HUES6 (cell line): ENCODE measurements at regions not wholly inside any gene's neighbourhood (a gene's known extent, or its start where the extent isn't known, plus 50 kb on each side); places are given as distances from the start of the nearest gene placed in this dataset.

Experiments used
- H3K27ac ChIP-seq: 2 replicates; pipeline ENCODE4 v1.7.0; 2013; ENCODE audit warnings: low read depth, mild to moderate bottlenecking, low read length, inconsistent platforms
- H3K27me3 ChIP-seq: 2 replicates; pipeline ENCODE4 v1.6.1; 2013; ENCODE audit warnings: low read length; ENCODE audit not compliant: control insufficient read depth, insufficient read depth
- H3K36me3 ChIP-seq: 2 replicates; pipeline ENCODE4 v1.6.1; 2013; ENCODE audit warnings: low read length; ENCODE audit not compliant: control insufficient read depth, insufficient read depth
- H3K4me1 ChIP-seq: 2 replicates; pipeline ENCODE4 v1.6.1; 2013; ENCODE audit warnings: low read length; ENCODE audit not compliant: control insufficient read depth, insufficient read depth
- H3K4me3 ChIP-seq: 2 replicates; pipeline ENCODE4 v1.5.1; 2013; ENCODE audit warnings: low read depth, low read length
- H3K9ac ChIP-seq: one replicate; pipeline ENCODE4 v1.6.1; 2013; ENCODE audit warnings: mild to moderate bottlenecking, low read length
- H3K9me3 ChIP-seq: 2 replicates; pipeline ENCODE4 v1.6.1; 2013; ENCODE audit warnings: low read depth, low read length; ENCODE audit not compliant: control insufficient read depth, insufficient read depth

GRCh38 chr7:110104243-110104642 is 986.7 kb upstream of the LRRN3 start:
- Histone ChIP-seq H3K36me3 (no peaks in the 10 kb centered on the region), H3K4me1 (no peaks in the 10 kb centered on the region), H3K27ac (no peak overlapping the region), H3K4me3 (no peak overlapping the region), H3K27me3 (no peaks in the 10 kb centered on the region), H3K9me3 (0 out of 2 replicates have a peak, but pooled peaks cover 2% of the 10 kb centered on the region), H3K9ac (no peak overlapping the region)

- H3K27me3 ChIP-seq, result no peaks in the 10 kb centered on the region
- no peak overlapping the region for H3K27ac ChIP-seq
- no peak overlapping the region for H3K9ac ChIP-seq
- 0 out of 2 replicates have a peak, but pooled peaks cover 2% of the 10 kb centered on the region for H3K9me3 ChIP-seq
- H3K4me1 ChIP-seq, result no peaks in the 10 kb centered on the region
- H3K36me3 ChIP-seq, result no peaks in the 10 kb centered on the region
- H3K4me3 ChIP-seq, result no peak overlapping the region
Measured at GRCh38 chr7:110105307-110105706, 985.6 kb upstream of the LRRN3 start.

GRCh38 chr7:110105840-110106239 is 985.1 kb upstream of the LRRN3 start:
- Histone ChIP-seq H3K9me3 (0 out of 2 replicates have a peak, but pooled peaks cover 2% of the 10 kb centered on the region), H3K27me3 (no peaks in the 10 kb centered on the region), H3K4me1 (no peaks in the 10 kb centered on the region), H3K36me3 (no peaks in the 10 kb centered on the region), H3K27ac (no peak overlapping the region), H3K9ac (no peak overlapping the region), H3K4me3 (no peak overlapping the region)

- H3K4me1 ChIP-seq, result no peaks in the 10 kb centered on the region
- no peak overlapping the region for H3K9ac ChIP-seq
- H3K36me3 ChIP-seq, result no peaks in the 10 kb centered on the region
- no peaks in the 10 kb centered on the region for H3K27me3 ChIP-seq
- H3K27ac ChIP-seq, result no peak overlapping the region
- peaks cover 9% of the 10 kb centered on the region; the same call in 1 of the 2 replicates for H3K9me3 ChIP-seq
- H3K4me3 ChIP-seq, result no peak overlapping the region
Measured at GRCh38 chr7:110119883-110120581, 970.9 kb upstream of the LRRN3 start.

GRCh38 chr7:110129159-110129558 is 961.8 kb upstream of the LRRN3 start:
- Histone ChIP-seq H3K27ac (no peak overlapping the region), H3K9ac (no peak overlapping the region), H3K9me3 (0 out of 2 replicates have a peak, but pooled peaks cover 4% of the 10 kb centered on the region), H3K27me3 (no peaks in the 10 kb centered on the region), H3K36me3 (no peaks in the 10 kb centered on the region), H3K4me1 (peaks cover 8% of the 10 kb centered on the region; the same call in 1 of the 2 replicates), H3K4me3 (no peak overlapping the region)

GRCh38 chr7:110130669-110131068 is 960.3 kb upstream of the LRRN3 start:
- no peak overlapping the region for H3K27ac ChIP-seq
- H3K4me3 ChIP-seq, result no peak overlapping the region
- H3K9me3 ChIP-seq, result 0 out of 2 replicates have a peak, but pooled peaks cover under 1% of the 10 kb centered on the region
- no peaks in the 10 kb centered on the region for H3K27me3 ChIP-seq
- H3K36me3 ChIP-seq, result no peaks in the 10 kb centered on the region
- peaks cover 8% of the 10 kb centered on the region; the same call in 1 of the 2 replicates for H3K4me1 ChIP-seq
- no peak overlapping the region for H3K9ac ChIP-seq

- Histone ChIP-seq H3K27me3 (no peaks in the 10 kb centered on the region), H3K4me3 (no peak overlapping the region), H3K27ac (no peak overlapping the region), H3K9ac (no peak overlapping the region), H3K36me3 (no peaks in the 10 kb centered on the region), H3K9me3 (no peaks in the 10 kb centered on the region), H3K4me1 (peaks cover 8% of the 10 kb centered on the region; the same call in 1 of the 2 replicates)
Measured at GRCh38 chr7:110131344-110131743, 959.6 kb upstream of the LRRN3 start.

- no peak overlapping the region for H3K4me3 ChIP-seq
- H3K36me3 ChIP-seq, result no peaks in the 10 kb centered on the region
- no peaks in the 10 kb centered on the region for H3K9me3 ChIP-seq
- H3K4me1 ChIP-seq, result no peaks in the 10 kb centered on the region
- H3K27ac ChIP-seq, result no peak overlapping the region
- H3K9ac ChIP-seq, result no peak overlapping the region
- no peaks in the 10 kb centered on the region for H3K27me3 ChIP-seq
Measured at GRCh38 chr7:110139056-110139455, 951.9 kb upstream of the LRRN3 start.

- Histone ChIP-seq H3K4me1 (no peaks in the 10 kb centered on the region), H3K36me3 (no peaks in the 10 kb centered on the region), H3K4me3 (no peak overlapping the region), H3K27me3 (no peaks in the 10 kb centered on the region), H3K9me3 (peaks cover 3% of the 10 kb centered on the region), H3K9ac (no peak overlapping the region), H3K27ac (no peak overlapping the region)
Measured at GRCh38 chr7:110142939-110143526, 947.9 kb upstream of the LRRN3 start.

GRCh38 chr7:110144599-110144998 is 946.3 kb upstream of the LRRN3 start:
- Histone ChIP-seq H3K4me1 (no peaks in the 10 kb centered on the region), H3K4me3 (no peak overlapping the region), H3K27me3 (no peaks in the 10 kb centered on the region), H3K27ac (no peak overlapping the region), H3K36me3 (no peaks in the 10 kb centered on the region), H3K9me3 (peaks cover 19% of the 10 kb centered on the region), H3K9ac (no peak overlapping the region)

- no peak overlapping the region for H3K9ac ChIP-seq
- no peak overlapping the region for H3K4me3 ChIP-seq
- no peaks in the 10 kb centered on the region for H3K27me3 ChIP-seq
- no peak overlapping the region for H3K27ac ChIP-seq
- no peaks in the 10 kb centered on the region for H3K36me3 ChIP-seq
- H3K9me3 ChIP-seq, result peaks cover 19% of the 10 kb centered on the region
- H3K4me1 ChIP-seq, result no peaks in the 10 kb centered on the region
Measured at GRCh38 chr7:110148054-110148453, 942.9 kb upstream of the LRRN3 start.
